Activated CD4-positive, alpha-beta T cell treated with anti-CD3 and anti-CD28 coated beads, Interleukin-2, amount 50 U/mL, for 48 hours (primary cell): ENCODE measurements at regions not wholly inside any gene's neighbourhood (a gene's known extent, or its start where the extent isn't known, plus 50 kb on each side); places are given as distances from the start of the nearest gene placed in this dataset.

Source experiments
- DNase-seq, 2 experiments: peaks; one replicate each; pipeline ENCODE4 v3.0.0-alpha.2; 2020

GRCh38 chr1:75984781-75985180 lies 52.6 kb upstream of the ASB17 start:
- DNase-seq = no peak

DNA sequence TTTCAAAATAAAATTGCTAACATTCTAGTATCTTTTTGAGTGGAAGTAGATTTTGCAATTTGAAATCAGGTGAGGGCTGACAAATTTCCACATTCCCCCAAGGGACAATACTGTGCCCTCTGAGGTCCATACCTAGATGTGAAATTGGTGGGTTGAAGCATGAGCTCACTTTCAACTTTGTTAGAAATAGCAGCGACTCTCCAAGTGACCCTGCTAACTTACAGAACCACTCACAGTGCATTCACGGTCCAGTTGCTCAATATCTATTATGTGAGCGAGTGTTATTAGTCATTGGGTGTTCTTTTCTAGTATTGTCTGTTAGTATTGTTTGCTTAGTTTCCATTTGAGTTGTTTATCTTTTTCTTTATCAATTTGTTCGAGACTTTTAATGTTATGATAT lies 53.6 kb upstream of the ASB17 start:
- no peak for DNase-seq

GRCh38 chr1:75986478-75986877 lies 54.3 kb upstream of the ASB17 start:
- no peak for DNase-seq

DNA sequence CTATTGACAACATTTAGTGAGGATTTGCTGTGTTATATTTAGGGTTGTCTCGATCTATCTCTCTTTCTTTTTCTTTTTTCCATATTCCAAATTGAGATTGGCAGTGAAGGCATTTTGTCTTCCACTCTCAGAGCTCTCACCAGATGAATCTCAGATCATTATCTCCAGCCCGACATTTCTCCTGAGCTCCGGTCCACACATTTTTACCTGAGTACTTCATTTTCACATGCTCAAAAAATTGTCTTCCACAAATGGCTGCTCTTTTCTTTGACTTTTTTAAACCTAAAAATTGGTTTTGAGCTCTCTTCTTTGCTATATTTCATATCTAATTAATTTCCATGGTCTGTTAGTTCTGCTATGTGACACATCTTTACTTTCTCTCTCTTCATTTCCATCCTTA lies 56.9 kb upstream of the ASB17 start:
- no peak for DNase-seq

DNA sequence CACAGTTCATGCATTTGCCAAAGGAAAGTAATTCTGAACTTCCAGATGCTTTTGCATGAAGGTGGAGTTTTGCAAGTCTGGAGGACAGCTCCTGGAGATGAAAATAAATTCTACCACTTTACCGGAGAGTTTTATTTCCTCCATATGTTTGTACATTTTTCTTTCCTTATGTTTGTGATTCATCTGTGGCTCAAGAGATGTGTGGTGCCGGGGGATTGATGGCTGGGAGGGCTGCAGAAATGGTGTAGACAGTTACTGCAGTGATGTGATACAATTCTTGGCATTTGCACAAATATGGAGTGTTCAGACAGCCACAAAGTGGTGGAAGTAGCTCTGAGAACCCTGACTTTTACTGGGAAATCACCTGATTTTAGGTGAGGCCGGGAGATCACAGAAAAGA lies 58.5 kb upstream of the ASB17 start:
- DNase-seq = no peak

GRCh38 chr1:75991497-75992114 lies 59.4 kb upstream of the ASB17 start:
- DNase-seq = peak; percentile 76 to 82

DNA sequence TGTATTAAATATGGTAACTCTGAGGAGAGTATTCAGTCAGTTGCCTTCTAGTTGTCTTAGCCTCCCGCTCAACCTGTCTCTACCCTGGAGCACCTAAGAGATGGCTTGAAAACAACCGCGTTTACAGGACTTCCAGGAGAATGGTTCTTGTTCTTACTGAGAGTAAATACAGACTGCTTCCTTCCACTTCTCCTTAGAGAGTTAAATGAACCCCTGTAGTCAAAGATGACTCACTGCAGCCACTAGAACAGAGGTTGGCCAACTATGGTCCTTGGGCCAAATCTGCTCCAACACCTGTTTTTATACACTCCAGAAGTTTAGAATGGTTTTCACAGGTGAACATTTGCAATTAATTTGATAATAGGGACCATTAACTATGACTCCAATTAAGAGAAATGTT lies 60.1 kb upstream of the ASB17 start:
- no peak for DNase-seq

DNA sequence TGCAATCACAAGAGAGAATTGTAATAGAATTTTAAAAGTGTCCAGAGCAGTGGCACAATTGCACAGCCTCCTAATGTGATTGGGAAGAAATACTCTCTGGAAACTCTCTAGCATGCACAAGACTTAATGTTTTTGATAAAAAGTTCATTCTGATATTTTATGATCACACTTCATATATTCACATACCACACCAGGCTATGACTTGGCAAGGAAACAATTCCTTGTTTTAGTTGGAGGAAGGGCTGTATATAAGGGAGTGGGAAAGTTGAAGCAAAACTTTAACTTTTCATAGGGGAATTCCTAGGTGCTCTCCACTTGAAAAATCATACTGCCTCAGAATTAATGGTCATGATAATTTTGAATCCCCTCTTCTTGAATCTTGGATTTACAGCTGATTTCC lies 61.5 kb upstream of the ASB17 start:
- DNase-seq = no peak

DNA sequence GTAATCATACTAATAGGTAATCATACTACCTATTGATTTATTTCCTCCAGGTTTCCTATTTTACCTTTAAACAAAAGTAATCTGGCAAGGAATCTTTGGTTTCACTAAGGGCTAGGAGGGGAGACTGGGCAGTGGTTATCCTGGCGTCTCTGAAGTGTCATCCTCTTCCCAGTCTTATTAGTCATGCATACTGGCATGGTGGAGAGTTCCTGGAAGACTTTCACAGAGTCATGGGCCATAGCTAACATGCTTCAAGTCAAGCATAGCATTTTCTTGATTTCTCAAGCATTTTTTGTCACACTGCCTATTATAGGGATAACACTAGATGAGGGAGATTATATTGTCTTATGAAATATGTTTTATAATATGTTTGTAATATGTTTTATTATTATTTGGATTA lies 64.0 kb upstream of the ASB17 start:
- no peak for DNase-seq

DNA sequence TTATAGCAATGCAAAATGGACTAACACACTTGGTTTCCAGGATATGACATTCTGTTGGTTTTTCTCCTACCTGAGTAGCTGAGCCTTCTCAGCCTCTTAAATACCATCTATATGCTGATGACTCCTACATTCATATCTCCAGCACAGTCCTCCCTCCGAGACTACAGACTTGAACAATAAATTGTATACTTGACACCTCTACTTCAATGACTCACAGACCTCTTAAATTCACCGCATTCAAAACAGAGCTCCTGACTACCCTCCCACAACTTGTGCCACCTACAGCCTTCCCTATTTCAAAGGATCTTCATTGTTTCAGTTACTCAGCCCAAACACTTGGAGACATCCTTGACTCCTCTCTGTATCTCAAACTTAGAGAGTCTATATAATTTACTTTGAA lies 66.8 kb upstream of the ASB17 start:
- DNase-seq = no peak

- DNase-seq = no peak
Observed at GRCh38 chr1:76003946-76004345, 70.6 kb upstream of the ST6GALNAC3 start.

DNA sequence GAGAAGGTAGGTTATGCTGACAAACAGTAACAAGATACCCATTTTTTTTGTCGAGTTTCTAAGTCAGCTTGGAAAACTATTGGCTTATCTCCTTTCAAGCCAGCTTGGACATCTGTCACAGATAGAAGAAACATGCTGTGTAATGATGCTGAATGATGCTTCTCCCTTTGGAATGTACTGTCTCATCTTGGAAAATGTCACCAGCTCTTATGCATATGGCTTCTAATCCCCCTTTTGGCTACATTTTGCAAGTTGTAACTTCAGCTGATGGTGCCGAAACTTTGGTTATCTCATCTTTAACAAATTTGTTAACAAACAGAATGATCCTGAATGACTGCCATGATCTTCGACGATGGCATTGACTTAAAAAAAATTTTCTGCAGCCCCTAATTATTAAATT lies 68.8 kb upstream of the ST6GALNAC3 start:
- DNase-seq = no peak

DNA sequence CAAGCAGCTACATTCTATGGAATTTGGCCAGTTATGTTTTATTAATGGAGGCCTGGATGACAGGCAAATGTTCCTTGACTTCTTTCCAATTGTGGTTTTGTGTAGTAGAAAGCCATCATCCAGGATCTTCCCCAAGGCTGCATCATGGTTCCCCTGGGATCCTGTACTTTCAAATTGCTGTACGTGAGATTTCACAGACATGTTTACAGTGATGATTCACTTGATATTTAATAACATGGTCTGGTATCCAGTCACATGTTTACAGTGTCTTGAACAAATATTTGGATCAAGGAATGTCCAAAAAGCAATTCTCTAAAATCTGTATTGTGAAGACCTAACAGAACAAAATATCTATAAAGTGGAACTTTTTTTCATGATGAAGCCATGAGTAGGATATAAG lies 68.3 kb upstream of the ST6GALNAC3 start:
- DNase-seq = no peak

DNA sequence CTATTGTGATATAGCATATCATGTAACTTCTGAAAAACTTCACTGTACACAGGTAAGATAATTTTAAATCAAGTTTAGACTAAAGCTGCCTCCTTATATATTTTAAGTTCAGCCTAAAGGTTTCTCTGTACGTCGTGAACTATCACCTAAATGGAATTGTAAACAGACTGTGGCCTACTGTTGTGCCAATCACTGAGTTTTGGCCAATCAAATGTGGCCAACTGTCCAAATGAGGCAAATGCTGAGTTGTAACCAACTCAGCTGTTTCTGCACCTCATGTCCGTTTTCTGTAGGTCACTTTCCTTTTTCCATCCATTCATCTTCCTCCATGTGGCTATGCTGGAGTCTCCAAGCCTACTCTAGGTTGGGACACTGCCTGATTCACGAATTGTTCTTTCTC lies 63.7 kb upstream of the ST6GALNAC3 start:
- no peak for DNase-seq

DNA sequence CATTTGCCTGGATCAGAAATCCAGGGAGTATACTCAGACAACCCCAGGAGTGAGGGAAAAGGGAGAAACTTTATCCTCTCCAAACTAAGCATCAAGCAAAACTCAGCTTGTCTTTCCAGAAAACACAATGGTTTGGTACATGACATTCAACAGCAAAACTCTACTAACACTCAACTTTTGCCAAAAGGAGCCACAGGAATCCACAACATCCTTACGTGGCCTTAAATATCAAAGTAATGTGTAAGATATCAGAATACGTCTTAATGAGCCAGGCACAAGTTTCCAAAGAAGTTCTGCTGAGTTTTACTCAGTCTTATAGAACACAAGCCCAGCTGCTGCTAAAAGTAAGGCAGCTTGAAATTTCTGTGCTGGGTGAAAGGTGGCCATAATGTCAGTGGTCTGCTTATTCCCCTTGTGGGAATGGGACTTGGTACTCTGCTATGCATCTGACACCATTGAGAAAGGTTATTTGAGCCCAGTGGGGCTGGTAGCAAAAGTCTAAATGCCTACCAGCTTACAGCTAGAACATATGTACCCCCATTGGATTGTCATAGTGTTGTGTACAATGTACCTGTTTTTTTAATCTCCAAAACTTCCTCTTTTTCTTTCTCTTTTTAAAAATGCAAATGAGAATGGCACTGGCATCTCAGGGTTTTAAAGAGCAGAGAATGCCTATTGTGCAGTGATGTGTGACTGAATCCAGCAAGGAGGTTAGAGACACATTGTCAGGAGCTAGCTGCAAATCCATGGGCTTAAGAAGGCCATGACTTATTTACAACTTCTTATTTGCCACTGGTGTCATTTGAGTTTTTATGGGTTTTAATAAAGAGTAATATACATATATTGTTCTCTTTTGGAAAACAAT lies 62.0 kb upstream of the ST6GALNAC3 start:
- no peak for DNase-seq

GRCh38 chr1:76013206-76013581 lies 61.4 kb upstream of the ST6GALNAC3 start:
- no peak for DNase-seq

DNA sequence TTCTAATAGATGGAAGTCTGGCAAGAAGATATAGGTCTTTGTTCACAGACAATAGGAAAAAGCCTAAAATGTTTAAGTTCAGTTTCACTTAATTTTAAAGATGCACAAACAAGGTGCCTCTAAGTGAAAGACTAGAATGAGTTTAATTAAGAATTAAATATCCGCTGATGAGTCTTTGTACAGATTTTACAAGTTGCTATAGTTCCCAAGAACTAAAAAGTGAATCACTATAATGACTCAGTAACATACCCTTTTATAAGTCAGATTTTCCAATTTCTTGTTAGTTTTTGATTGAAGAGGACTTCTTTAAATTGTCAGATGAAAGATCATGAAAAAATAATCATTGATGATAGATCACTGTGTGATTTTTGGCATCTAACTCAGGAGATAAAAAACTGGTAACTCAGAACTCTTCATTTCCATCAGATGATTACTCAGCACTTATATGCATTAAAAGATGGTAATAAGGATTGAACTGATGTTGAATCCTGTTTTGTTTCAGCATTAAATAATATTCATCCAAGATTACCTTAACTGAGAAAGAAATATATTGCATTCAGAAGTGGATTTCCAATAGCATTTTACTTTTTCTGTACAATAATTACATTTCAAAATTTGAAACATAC lies 59.0 kb upstream of the ST6GALNAC3 start:
- DNase-seq = no peak

- no peak for DNase-seq
Observed at GRCh38 chr1:76018045-76018444, 56.5 kb upstream of the ST6GALNAC3 start.

- no peak for DNase-seq
Observed at GRCh38 chr1:76021846-76022245, 52.7 kb upstream of the ST6GALNAC3 start.

GRCh38 chr1:76023669-76024435 lies 50.7 kb upstream of the ST6GALNAC3 start:
- DNase-seq = no peak
